Thoracic aorta (tissue), 2 donors: ENCODE measurements at regions not wholly inside any gene's neighbourhood (a gene's known extent, or its start where the extent isn't known, plus 50 kb on each side); places are given as distances from the start of the nearest gene placed in this dataset.

Experiments
- ATAC-seq: fragments of 150-250 bp; one replicate; pipeline ENCODE4 v1.8.0; 2017; ENCODE audit warnings: low read depth; ENCODE audit not compliant: insufficient number of reproducible peaks, low FRiP score
- DNase-seq: peaks from one replicate; pipeline ENCODE4 v3.0.0-alpha.2; 2020; ENCODE audit warnings: low spot score
- H3K27ac ChIP-seq, 2 donors: fragments of 200-600 bp; sonication (generic); 1 replicate in 1 of 2; 2 replicates in 1 of 2; pipeline ENCODE4 v1.5.1; 2016; ENCODE audit warnings: mild to moderate bottlenecking in 2 of 2, moderate library complexity in 2 of 2
- H3K27me3 ChIP-seq: fragments of 200-600 bp; sonication (generic); replicated peaks from 2 replicates; pipeline ENCODE4 v1.6.0; 2016; ENCODE audit warnings: mild to moderate bottlenecking; ENCODE audit not compliant: insufficient read depth
- H3K36me3 ChIP-seq: fragments of 200-600 bp; sonication (generic); one replicate; pipeline ENCODE4 v1.5.1; 2016
- H3K4me1 ChIP-seq, 2 donors: fragments of 200-600 bp; sonication (generic); 1 replicate in 1 of 2; 2 replicates in 1 of 2; pipeline versions ENCODE4 v1.5.1 to v1.6.0; 2016; ENCODE audit warnings: low read depth in 2 of 2, mild to moderate bottlenecking in 1 of 2; ENCODE audit not compliant: control insufficient read depth in 1 of 2
- H3K4me3 ChIP-seq: fragments of 200-600 bp; sonication (generic); 2 replicates; pipeline ENCODE4 v1.5.1; 2016; ENCODE audit warnings: mild to moderate bottlenecking
- H3K9me3 ChIP-seq: fragments of 200-600 bp; sonication (generic); 2 replicates; pipeline ENCODE4 v1.5.1; 2016
- TF ChIP-seq, protein P1 (sequence below): fragments of 200-600 bp; sonication (generic); IDR thresholded peaks from one replicate; pipeline ENCODE4 v1.5.1; 2019; ENCODE audit warnings: antibody characterized with exemption

DNA sequence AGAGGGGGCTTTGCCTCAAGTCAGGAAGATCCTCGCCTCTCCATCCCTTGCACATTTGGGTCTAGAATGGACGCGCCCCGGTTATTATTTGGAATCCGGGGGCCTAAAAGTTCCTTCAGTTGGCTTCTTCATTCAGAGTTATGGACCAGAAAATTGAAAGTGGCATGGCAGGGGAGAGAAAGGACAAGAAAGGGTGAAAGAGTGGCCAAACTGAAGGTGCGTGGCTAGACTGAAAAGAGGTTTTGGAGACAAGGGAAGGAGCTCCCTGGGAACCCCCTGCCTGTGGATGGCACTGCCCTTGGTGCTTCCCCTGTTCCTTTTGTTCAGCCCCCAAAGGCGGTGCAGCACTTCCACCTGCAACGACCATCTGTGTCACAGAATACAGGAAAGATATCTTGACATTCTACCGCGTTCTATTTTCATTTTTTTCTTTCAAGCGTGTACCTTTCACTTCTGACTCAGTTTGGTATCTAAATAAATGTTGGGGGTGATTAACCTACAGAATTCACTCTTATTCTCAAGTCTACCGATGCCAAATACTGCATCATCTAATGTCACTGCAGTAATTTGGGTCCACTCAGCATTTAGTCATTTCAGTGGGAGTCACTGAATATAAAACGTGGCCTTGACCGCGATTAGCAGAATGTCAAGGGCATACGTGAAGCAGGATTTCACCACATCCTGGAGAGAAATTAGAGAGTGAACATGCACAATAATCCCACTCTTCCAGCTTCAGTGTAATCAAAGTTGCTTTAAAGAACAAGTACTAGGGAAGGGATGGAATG is 88.1 kb upstream of the ARHGAP32 start:
- ATAC-seq (no peak), DNase-seq (no peak)
- Histone ChIP-seq H3K36me3 (no peaks in the 10 kb centered on the region), H3K4me1 (peaks cover 5 to 35% of the 10 kb centered on the region in 2 donors), H3K27ac (no peak overlapping the region), H3K27me3 (no peaks in the 10 kb centered on the region), H3K9me3 (no peaks in the 10 kb centered on the region), H3K4me3 (peak overlapping the region; percentile 69)
- TF ChIP-seq, protein P1, sequence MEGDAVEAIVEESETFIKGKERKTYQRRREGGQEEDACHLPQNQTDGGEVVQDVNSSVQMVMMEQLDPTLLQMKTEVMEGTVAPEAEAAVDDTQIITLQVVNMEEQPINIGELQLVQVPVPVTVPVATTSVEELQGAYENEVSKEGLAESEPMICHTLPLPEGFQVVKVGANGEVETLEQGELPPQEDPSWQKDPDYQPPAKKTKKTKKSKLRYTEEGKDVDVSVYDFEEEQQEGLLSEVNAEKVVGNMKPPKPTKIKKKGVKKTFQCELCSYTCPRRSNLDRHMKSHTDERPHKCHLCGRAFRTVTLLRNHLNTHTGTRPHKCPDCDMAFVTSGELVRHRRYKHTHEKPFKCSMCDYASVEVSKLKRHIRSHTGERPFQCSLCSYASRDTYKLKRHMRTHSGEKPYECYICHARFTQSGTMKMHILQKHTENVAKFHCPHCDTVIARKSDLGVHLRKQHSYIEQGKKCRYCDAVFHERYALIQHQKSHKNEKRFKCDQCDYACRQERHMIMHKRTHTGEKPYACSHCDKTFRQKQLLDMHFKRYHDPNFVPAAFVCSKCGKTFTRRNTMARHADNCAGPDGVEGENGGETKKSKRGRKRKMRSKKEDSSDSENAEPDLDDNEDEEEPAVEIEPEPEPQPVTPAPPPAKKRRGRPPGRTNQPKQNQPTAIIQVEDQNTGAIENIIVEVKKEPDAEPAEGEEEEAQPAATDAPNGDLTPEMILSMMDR, result no peak

DNA sequence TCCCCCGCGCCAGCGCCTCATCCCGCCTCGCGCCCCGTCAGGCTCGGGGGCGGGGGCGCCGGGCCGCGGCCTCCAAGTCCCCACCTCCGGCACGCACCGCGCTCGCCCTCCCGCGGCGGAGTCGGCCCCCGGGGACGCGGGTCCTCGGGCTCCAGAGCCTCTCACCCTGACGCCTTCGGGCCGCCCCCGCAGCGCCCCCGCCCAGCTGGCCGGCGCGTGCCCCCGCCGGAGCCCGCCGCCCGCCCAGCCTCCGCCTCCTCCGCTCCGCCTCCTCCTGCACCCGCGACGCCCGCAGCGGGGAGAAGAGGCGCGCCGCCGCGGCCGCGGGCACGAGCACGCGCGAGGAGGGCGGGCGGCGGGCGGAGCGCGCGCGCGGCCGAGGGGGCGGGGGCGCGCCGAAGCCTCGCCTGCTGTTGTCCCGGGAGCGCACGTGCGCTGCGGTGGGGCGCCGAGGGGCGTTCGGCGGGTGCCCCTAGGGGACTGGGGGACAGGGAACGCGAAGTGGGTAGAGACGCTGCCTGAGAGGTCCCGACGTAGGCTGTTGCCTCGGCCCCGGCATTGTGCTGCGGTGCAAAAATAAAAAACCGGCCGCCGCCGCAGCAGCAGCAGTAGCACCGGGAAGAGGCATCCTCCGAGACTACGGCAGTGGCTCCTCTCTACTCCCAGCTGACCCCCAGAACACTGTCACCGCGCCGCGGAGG is 87.4 kb upstream of the ARHGAP32 start:
- DNase-seq (peak; percentile 4), ATAC-seq (peak; percentile 88)
- peaks cover 5 to 36% of the 10 kb centered on the region in 2 donors for H3K4me1 ChIP-seq
- H3K9me3 ChIP-seq, result no peaks in the 10 kb centered on the region
- H3K4me3 ChIP-seq, result peak overlapping the region; percentile 69
- H3K36me3 ChIP-seq, result no peaks in the 10 kb centered on the region
- H3K27me3 ChIP-seq, result no peaks in the 10 kb centered on the region
- TF ChIP-seq, protein P1, result no peak
- no peak overlapping the region for H3K27ac ChIP-seq

DNA sequence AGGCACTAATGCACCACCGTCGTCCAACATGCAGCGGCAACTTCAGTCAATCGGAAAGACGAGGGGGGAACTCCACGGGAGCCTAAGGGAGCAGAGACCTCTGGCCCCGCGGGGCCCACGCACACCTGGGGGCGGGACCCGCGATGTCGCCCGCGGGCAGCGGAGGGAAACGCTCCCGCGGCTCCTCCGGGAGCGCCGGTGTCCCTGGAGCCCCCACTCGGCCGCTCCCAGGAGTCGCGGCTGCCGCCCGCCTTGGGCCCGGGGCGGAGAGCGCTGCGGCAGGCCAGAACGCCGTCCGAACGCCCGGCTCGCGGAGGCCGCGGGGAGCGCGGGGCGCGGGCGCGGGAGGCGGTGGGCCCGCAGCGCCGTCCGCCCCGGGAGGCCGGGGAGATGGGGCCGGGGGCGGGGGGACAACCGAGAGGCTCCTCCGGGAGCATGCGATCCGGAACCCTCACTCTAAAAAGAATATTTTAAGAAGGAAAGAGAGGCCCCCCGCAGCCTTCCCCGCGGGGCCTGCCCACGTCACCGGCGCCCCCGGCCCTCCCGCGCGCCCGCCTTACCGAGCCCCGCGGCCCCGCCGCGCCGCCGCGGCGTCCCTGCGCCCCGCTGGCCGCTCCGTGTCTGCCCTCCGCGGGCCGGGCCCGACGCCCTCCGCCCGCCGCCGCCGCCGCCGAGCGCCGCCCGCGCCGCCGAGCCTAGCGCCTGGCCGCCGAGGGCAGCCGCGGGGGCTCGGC is 86.6 kb upstream of the ARHGAP32 start:
- Histone ChIP-seq H3K27me3 (no peaks in the 10 kb centered on the region), H3K9me3 (no peaks in the 10 kb centered on the region), H3K36me3 (no peaks in the 10 kb centered on the region), H3K27ac (no peak overlapping the region), H3K4me3 (peak overlapping the region; percentile 71), H3K4me1 (peaks cover 5 to 36% of the 10 kb centered on the region in 2 donors)
- ATAC-seq (peak; percentile 22), DNase-seq (no peak)
- TF ChIP-seq, protein P1, result no peak

DNA sequence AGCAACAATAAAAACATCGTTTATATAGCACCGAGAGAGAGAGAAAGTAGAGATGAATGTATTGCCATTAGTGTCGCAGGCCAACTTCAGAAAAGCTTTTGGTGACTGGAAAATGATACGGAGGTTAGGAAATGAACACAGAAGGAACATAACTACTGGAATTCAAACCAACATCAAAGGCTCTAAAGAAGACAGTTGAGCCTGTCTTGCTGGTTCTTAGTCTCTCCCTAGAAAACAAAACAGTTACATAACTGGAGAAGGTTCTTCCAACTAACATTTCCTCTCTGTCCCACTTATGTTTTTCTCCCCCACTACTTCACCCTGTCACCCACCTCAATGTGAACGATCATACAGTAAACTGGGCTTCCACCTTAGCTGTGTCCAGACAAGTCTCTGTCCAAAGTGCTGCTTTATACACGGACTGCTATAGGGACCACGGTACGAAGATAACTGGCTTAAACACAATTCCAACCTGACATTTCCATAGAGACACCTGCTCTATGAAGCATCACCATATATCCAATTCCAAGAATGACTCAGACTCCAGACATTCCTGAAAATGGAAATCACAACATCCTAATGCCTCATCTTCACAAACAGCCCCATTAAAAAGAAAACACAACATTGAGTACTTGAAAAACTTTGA is 85.2 kb upstream of the ARHGAP32 start:
- ATAC-seq, result no peak
- no peak overlapping the region for H3K27ac ChIP-seq
- TF ChIP-seq, protein P1, result no peak
- peak overlapping the region; percentile 71 for H3K4me3 ChIP-seq
- H3K4me1 ChIP-seq, result peaks cover 5 to 36% of the 10 kb centered on the region in 2 donors
- no peaks in the 10 kb centered on the region for H3K27me3 ChIP-seq
- no peaks in the 10 kb centered on the region for H3K36me3 ChIP-seq
- no peaks in the 10 kb centered on the region for H3K9me3 ChIP-seq
- DNase-seq, result no peak
